Kidney epithelial cell (primary cell): ENCODE measurements at regions not wholly inside any gene's neighbourhood (a gene's known extent, or its start where the extent isn't known, plus 50 kb on each side); places are given as distances from the start of the nearest gene placed in this dataset.
"Not testable (repeated sequence)": the region's sequence is repeated elsewhere in the genome, so short reads cannot be mapped to it uniquely, and the experiment has no call there.

Experiments used
- DNase-seq: peaks from one replicate; pipeline ENCODE4 v3.0.0-alpha.2; 2010; ENCODE audit warnings: low read depth
- H3K27me3 ChIP-seq: 2 replicates; pipeline ENCODE4 v1.6.0; 2011; ENCODE audit warnings: low read length; ENCODE audit not compliant: control insufficient read depth, insufficient read depth
- H3K36me3 ChIP-seq: 2 replicates; pipeline ENCODE4 v1.5.1; 2011; ENCODE audit warnings: low read length; ENCODE audit not compliant: control insufficient read depth, insufficient read depth
- H3K4me3 ChIP-seq: 2 replicates; pipeline ENCODE4 v1.5.1; 2011; ENCODE audit warnings: low read depth, mild to moderate bottlenecking, control low read depth, low read length
- CTCF ChIP-seq: IDR thresholded peaks from 2 replicates; pipeline ENCODE4 v1.5.1; 2011; ENCODE audit warnings: mild to moderate bottlenecking, moderate library complexity, low read length, control low read depth, inconsistent platforms; ENCODE audit not compliant: insufficient read depth, poor library complexity, severe bottlenecking

- Histone ChIP-seq H3K27me3 (no peaks in the 10 kb centered on the region), H3K4me3 (no peak overlapping the region), H3K36me3 (no peaks in the 10 kb centered on the region)
- TF ChIP-seq CTCF, result no peak
- no peak for DNase-seq
Measured at GRCh38 chr21:15449556-15449955, 280.2 kb upstream of the USP25 start.

GRCh38 chr21:15453261-15453660, 276.5 kb upstream of the USP25 start:
- no peak overlapping the region for H3K4me3 ChIP-seq
- no peak for DNase-seq

GRCh38 chr21:15453785-15454184, 276.0 kb upstream of the USP25 start:
- DNase-seq, H3K27me3 ChIP-seq, H3K36me3 ChIP-seq: not testable (repeated sequence)

More at GRCh38 chr21:15453261-15453660, 276.5 kb upstream of the USP25 start:
- no peak for TF ChIP-seq CTCF
- no peaks in the 10 kb centered on the region for H3K27me3 ChIP-seq
- no peaks in the 10 kb centered on the region for H3K36me3 ChIP-seq

GRCh38 chr21:15454931-15455330, 274.9 kb upstream of the USP25 start:
- H3K27me3 ChIP-seq, H3K4me3 ChIP-seq, DNase-seq, H3K36me3 ChIP-seq: not testable (repeated sequence)

More at GRCh38 chr21:15453785-15454184, 276.0 kb upstream of the USP25 start:
- not testable (repeated sequence) for H3K4me3 ChIP-seq

GRCh38 chr21:15455819-15456462, 273.8 kb upstream of the USP25 start:
- TF ChIP-seq CTCF, result no peak
- no peaks in the 10 kb centered on the region for H3K36me3 ChIP-seq
- DNase-seq, result peak; percentile 35
- H3K27me3 ChIP-seq, result no peaks in the 10 kb centered on the region
- H3K4me3 ChIP-seq, result no peak overlapping the region

- no peaks in the 10 kb centered on the region for H3K36me3 ChIP-seq
- H3K27me3 ChIP-seq, result no peaks in the 10 kb centered on the region
- DNase-seq, result no peak
- no peak for TF ChIP-seq CTCF
- no peak overlapping the region for H3K4me3 ChIP-seq
Measured at GRCh38 chr21:15457965-15458364, 271.8 kb upstream of the USP25 start.

GRCh38 chr21:15462092-15462491, 267.7 kb upstream of the USP25 start:
- no peak for TF ChIP-seq CTCF
- no peak overlapping the region for H3K4me3 ChIP-seq
- DNase-seq, result no peak
- no peaks in the 10 kb centered on the region for H3K27me3 ChIP-seq
- no peaks in the 10 kb centered on the region for H3K36me3 ChIP-seq
